ENCODE measurements at regions not wholly inside any gene's neighbourhood (a gene's known extent, or its start where the extent isn't known, plus 50 kb on each side); places are given as distances from the start of the nearest gene placed in this dataset.
"Not testable (repeated sequence)": the region's sequence is repeated elsewhere in the genome, so short reads cannot be mapped to it uniquely, and the experiment has no call there.

DNA sequence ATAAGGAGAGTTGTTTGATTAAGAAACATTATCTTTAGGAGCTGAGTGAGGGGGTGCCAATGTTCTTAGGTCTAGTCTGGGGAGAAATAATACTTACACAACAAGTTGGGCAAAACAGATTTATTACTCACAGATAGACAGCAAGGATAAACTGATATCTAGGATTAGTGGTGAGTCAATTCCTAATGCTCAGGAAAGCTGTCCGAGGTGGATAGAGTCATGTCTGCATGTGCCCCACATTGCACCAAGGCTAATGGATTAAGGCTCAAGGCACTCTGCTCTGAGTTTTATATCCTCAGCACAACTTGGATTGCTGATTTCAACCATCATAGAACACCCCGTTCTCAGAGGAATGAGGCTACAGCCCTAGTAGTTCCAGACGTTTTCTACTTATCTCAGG lies 1042.3 kb downstream of the OTOL1 start:
- DNase-seq (ENCODE audit: low read depth in 2 of 2) = no peak

DNA sequence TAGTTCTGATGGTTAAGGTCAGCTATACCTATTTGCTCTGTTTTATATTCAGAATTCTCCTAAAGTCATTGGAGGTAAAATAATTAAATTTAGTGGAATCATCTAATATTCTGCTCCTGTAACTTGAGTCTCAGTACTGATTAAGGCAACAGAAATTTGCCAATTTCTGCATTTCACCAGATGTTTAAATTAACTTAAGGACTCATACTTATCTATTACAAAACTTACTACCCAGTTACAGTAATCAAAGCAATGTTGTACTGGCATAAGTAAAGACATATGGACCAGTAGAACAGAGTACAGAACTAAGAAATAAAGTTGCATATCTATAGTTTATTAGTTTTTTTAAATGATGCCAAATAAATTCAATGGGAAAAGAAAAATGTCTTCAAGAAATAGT lies 1043.8 kb downstream of the OTOL1 start:
- DNase-seq (ENCODE audit: low read depth in 2 of 2) = no peak

DNA sequence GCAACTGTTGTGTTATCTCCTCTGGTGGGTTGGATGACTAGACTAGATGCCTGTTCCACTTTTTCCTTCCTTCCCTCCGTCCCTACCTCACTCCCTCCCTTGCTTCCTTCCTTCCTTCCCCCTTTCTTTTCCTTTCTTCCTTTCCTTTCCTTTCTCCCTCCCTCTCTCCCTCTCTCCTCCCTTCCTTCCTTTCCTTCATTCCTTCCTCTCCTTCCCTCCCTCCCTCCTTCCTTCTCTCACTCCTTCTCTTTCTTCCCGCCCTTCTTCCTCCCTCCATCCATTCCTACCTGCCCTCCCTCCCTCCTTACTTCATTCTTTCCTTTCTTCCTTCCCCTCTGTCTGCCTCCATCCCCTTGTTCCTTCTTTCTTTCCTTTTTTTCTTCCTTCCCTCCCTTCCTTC lies 1045.3 kb downstream of the OTOL1 start:
- no peak for DNase-seq (ENCODE audit: low read depth in 2 of 2)

DNA sequence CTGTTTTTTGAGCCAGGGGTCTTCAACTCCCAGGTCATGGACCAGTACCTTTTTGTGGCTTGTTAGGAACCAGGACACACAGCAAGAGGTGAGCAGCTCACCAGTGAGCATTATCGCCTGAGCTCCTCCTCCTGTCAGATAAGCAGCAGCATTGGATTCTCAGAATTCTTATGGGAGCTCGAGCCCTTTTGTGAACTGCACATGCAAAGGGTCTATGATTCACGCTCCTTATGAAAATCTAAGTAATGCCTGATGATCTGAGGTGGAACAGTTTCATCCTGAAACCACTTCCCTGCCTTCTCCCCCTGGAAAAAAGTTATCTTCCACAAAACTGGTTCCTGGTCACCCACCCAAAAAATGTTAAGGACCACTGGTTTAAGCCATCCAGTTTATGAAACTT lies 1047.6 kb downstream of the OTOL1 start:
- no peak for DNase-seq (ENCODE audit: low read depth in 2 of 2)

DNA sequence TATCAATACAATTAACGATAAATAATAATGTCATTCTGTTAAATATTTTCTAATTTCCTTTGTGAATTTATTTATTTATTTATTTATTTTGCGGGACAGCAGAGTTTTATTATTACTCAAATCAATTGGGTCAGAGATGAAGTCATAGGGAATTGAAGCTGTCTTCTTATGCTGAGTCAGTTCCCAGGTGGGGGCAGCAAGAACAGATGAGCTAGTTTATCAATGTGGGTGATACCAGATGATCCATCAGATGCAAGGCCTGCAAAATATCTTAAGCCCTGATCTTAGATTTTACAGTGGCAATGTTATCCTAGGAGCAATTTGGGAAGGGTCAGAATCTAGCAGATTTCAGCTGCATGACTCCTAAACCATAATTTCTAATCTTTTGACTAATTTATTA lies 1050.3 kb downstream of the OTOL1 start:
- DNase-seq (ENCODE audit: low read depth in 2 of 2) = no peak

DNA sequence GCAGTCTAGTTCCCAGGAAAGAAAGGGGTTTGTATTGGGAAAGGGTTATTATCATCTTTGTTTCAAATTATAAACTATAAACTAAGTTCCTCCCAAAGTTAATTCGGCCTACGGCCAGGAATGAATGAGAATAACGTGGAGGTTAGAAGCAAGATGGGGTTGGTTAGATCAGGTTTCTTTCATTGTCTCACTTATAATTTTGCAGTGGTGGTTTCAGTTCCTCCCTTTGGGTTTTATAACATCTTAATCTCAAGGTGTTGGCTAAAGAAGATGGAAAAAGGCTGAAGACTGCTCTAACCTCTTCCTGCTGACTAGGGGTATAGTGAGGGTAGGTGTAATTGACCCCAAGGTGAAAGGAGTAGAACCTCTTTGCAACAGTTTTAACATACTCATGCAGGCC lies 1050.7 kb downstream of the OTOL1 start:
- DNase-seq (ENCODE audit: low read depth in 2 of 2) = no peak

DNA sequence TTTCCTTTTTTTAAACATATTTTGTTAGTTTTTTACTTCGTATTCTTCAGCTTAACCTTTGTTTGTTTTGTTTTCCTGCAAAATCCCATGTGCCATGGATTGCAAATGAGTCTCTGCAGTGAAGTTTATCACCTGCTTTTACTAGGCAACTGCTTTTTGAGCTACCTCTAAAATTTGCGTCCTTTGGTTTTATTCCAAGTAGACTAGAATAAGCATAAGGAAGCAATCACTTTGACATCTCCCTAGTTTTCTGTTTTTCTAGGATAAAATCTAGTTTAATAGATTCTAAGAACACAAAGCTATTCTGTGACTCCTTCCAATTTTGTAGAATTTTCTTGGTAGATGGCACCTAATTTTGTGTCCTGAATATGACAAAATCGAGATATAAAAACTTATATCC lies 1059.2 kb downstream of the OTOL1 start:
- no peak for DNase-seq (ENCODE audit: low read depth in 2 of 2)

DNA sequence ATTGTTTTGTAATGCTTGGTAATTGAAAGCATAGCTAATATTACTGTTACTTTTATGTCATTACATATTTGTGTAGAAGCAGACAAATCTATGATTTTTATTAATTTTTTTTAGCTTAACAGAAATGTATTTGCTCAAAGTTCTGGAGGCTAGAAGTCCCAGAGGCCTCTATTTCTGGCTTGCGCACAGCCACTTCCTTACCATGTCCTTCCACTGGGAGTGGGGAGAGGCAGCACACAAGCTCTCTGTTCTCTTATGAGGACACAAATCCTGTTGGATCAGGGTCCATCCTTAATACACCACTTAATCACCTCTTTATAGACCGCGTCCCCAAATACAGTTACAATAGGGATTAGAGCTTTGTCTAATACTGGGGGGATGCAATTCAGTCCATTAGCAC lies 1061.4 kb downstream of the OTOL1 start:
- no peak for DNase-seq (ENCODE audit: low read depth in 2 of 2)

DNA sequence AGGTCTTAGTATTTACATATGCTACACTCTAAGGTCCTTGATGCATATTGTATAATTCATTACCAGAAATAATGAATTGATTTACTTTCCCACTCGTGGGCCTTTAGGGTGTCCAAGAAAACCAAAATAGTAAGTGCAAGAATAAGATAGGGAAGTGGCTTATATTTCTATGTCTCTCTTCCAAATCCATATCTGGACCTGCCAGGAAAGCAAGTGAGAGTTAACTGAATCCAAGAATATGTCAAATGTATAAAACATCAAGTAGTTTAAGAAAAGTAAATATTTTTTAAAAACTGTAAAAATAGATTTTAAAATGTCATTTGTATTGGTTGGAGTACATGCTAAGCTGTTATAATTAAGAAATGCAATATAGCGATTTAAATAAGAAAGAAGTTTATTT lies 1072.1 kb downstream of the OTOL1 start:
- no peak for DNase-seq (ENCODE audit: low read depth in 2 of 2)

DNA sequence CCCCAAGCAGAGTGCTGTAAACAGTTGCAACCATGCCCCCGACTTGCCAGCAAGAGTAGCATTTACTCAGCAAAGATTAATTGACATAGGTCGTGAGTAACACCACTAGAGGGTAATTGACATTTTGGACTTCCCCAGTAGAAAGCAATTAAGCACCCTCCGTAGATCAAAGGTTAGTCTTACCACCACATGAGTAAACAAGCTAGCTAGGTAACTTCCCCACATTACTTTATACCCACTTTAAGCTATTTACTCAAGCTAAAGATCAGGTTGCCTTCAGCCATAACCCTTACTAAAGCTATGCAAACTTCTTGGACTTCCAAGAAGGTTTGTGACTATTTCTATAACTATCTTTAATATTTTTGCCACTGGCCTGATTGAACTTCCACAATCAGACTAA lies 1072.7 kb downstream of the OTOL1 start:
- DNase-seq (ENCODE audit: low read depth in 2 of 2) = no peak

DNA sequence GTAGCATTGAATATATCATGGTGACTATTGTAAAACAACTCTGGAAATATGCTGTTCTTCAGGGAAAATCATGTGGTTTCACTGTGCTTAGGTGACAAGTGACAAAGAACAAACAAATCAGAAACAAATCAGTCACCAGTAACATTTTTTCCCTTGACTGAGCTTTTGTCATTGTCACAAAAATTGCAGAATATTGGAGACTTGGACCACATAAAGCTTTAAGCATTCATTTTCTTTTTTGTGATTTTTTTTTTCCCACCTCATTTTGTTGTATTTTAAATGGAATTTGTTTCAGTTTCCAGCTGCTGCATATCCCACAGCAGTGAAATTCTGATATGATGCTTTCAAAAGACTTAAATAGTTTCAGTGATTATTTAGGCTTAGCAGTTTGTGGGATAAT lies 1088.4 kb downstream of the OTOL1 start:
- DNase-seq (ENCODE audit: low read depth in 2 of 2) = no peak

DNA sequence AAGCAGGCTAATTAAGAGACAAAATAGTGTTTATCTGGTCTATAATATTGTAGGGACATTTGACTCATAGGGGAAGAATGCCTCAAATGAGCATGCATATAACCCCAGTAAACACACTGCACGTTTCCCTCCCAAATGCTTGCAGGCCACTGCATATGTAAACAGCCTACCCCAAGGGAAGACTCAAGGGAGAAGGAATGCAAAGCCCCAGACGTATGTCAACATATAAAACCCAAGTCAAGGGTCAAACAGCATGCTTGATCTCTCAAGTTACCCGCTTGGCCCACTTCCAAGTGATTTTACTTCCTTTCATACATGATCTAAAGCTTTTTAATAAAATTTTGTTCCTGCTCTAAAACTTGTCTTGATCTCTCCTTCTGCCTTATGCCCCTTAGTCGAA lies 1090.0 kb downstream of the OTOL1 start:
- DNase-seq (ENCODE audit: low read depth in 2 of 2) = no peak

DNA sequence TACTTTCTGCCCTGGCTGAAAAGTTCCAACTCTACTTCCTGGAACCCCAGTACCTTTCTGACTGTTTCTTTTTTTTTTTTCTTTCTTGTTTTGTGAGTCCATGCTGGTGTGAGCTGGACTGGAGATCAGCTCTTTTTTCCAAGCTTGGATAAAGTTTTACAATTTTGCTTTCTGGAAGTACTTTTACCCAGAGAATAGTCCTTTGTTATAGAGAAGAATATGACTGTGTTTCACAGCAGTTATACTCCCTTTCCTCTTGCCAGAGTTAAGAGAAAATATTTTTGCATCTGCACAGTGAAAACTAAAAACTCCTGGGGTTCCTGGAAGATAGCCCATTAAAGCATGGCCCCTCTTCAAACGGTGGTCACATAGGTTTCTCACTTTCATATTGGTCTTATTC lies 1100.6 kb downstream of the OTOL1 start:
- DNase-seq (ENCODE audit: low read depth in 2 of 2) = no peak

DNA sequence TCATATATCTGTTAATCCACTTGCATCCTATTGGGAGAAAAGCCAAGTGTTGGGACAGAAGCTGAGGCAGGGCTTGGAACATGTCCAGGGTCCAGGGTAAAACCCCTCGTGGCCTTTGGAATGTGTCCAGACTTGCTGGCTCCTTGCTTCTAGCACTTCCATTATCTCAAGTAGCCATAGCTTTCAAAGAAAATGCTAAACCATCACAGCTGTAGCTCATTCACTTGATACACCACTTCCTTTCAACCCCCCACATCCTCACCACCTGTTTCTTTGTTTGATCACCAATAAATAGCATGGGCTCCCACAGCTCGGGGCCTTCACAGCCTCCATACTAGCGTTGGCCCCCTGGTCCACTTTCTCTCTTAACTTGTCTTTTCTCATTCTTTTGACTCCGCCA lies 1101.9 kb downstream of the OTOL1 start:
- DNase-seq (ENCODE audit: low read depth in 2 of 2) = not testable (repeated sequence)

DNA sequence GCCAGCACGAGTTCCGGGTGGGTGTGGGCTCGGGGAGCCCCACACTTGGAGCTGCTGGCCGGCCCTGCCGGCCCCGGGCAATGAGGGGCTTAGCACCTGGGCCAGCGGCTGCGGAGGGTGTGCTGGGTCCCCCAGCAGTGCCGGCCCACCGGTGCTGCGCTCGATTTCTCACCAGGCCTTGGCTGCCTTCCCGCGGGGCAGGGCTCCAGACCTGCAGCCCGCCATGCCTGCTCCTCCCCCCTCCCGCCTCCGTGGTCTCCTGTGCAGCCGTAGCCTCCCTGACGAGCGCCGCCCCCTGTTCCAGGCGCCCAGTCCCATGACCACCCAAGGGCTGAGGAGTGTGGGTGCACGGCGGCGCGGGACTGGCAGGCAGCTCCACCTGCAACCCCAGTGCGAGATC lies 1103.1 kb downstream of the OTOL1 start:
- not testable (repeated sequence) for DNase-seq (ENCODE audit: low read depth in 2 of 2)

DNA sequence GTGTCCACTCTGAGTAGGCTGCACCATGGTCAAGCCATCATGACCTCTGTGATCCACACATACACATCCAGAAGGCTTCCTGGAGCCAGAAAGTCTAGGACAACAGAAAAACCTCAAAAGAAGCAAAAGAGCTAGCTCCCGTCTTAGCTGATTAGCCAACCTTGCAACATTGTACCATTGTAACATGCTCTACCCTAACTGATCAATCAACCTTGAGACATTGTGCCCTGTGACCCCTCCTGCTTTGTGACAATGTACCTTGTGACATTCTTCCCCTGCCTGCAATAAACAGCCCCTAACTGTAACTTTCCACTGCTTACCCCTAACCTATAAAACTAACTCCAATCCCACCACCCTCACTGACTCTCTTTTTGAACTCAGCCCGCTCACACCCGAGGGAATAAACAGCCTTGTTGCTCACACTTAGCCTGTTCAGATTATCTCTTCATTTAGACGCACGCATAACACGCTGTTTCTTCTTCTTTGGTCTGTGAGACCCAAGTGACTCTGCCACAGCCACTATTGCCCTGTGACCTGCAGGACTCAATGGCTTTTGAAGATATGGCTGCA lies 1104.6 kb downstream of the OTOL1 start:
- DNase-seq (ENCODE audit: low read depth in 2 of 2) = no peak

DNA sequence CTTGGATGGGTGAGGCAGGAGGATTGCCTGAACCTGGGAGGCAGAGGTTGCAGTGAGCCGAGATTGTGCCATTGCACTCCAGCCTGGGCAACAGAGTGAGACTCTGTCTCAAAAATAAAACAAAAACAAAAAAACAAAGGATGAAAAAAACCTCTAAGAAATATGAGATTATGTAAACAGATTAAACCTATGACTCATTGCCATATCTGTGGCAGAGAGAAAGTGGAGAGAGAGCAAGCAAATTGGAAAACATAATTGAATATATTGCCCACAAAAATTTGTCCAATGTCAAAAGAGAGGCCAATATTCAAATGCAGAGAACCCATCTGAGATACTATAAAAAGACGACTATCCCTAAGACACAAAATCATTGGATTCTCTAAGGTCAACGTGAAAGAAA lies 1106.0 kb downstream of the OTOL1 start:
- no peak for DNase-seq (ENCODE audit: low read depth in 2 of 2)

DNA sequence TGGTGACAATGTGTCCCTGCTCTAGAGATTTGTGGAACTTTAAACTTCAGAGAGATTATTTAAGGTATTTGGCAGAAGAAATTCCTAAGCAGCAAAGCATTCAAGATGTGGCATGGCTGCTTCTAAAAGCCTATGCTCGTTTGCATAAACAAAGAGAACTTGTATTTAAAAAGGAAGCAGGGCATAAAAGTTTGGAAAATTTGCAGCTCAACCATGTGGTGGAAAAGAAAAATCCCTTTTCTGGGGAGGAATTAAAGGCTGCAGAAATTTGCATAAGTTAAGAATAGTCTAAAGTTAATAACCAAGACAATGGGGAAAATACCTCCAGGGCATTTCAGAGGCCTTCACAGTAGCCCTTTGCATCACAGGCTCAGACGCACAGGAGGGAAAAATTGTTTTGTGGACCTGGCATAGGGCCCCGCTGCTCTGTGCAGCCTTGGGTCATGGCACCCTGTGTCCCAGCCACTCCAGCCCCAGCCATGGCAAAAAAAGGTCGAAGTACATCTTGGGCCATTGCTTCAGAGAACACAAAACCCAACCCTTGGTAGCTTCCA lies 1109.1 kb downstream of the OTOL1 start:
- no peak for DNase-seq (ENCODE audit: low read depth in 2 of 2)

DNA sequence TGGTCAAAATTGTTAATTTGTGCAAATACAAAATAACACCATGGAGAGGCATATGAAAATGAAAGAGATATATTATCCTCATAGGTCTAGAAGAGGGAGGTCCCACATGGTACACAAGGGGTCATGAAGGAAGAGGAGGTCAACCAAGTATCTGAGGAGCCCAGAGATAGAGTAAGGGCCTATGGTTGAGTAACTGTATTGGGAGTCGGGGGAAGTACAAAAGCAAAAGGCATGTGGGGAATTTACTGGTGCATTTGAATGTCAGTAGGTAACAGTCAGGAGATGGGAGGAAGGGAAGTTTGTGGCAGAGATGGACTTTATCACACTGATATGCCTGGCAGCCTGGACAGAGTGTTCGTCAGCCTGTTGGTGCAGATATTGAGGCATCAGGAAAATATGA lies 1113.7 kb downstream of the OTOL1 start:
- DNase-seq (ENCODE audit: low read depth in 2 of 2) = no peak

DNA sequence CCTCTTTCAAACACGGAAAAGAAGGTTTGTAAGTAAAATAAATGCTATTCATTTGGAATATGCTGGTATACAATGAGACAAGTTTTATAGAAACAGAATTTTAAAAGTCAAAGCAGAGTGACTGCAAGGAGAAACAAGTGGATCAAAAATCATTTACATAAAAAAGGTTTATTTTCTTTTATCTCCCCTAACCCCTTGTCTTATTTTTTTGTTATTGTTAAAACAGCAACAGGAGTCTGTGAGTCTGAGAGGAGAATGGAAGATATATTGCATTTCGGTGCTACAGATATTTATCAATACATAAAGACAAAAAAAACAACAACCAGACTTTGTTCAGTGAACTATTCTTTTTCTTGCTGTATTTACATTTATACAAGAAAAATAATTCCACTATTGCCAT lies 1116.4 kb downstream of the OTOL1 start:
- no peak for DNase-seq (ENCODE audit: low read depth in 2 of 2)

DNA sequence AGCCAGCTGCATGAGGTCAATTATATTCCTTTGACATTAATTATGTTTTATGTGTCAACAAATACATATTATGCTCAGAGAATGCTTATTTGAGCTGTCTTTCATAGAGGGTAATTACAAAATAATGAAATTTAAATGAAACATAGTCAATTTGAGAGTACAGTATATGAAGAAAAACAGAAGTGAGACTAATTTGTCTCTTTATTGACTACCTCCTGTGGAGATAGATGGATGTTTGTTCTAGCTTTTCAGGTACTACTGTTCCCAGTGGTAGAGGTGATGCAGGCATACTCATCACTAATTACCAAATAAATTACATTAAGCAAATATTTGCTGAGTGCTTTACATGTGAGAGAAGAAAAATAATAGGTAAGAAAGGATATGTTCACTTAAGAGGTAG lies 1129.6 kb downstream of the OTOL1 start:
- no peak for DNase-seq (ENCODE audit: low read depth in 2 of 2)

DNA sequence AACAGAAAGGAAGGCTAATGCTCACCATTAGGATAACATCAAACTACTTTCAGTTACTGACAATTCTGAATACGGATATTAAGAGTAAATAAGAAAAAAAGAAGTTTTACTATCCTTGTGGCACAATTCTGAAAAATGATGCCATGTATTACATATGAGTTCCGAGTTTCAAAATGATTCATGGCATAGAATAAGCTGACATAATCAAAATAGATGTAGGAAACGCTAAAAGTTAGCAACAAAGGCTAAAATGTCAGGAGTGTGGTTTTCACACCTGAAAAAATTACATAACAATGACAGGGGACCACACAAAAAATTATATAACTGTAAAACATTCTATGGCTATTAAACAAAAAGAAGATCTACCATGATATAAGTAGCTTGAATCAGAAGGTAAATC lies 1131.9 kb downstream of the OTOL1 start:
- DNase-seq (ENCODE audit: low read depth in 2 of 2) = no peak

DNA sequence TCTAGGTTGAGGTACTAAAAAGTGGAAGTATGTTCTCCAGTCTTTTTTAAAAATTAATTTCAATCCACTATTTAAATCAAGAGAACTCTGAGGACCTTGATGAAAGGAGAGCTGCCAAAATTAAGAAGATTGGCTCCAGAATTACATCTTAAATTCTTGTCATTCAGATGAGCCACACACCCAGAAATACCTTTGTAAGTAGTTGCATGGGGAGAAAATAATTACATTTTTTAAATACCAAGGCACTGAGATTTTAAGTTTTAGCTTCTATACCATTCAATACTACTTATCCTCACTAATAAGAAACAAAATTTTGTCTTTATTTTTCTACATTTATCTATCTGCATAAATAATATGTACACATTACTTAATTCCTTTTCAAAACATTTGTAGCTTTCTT lies 1132.8 kb downstream of the OTOL1 start:
- DNase-seq (ENCODE audit: low read depth in 2 of 2) = no peak

DNA sequence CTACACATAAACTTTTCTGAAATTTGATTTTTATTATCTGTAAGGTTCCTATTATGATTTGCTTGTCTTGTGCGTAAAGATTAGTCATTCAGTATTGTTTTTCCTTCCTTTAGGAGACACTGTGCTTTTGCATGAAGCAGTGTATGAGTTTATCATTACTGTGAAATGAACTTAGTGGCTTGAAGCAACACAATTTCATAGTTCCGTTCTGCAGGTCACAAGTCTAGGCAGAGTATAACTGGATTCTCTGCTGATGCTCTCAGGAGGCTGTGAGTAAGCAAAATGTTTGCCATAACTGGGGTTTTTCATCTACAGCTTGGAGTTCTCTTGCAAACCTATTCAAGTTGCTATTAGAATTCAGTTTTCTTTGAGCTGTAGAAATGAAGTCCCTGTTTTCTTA lies 1136.1 kb downstream of the OTOL1 start:
- DNase-seq (ENCODE audit: low read depth in 2 of 2) = no peak
